ENCODE measurements at regions not wholly inside any gene's neighbourhood (a gene's known extent, or its start where the extent isn't known, plus 50 kb on each side); places are given as distances from the start of the nearest gene placed in this dataset.

- TF ChIP-seq POLR2AphosphoS5 (IDR thresholded peaks at IDR 0.05) (no peak), CTCF (IDR thresholded peaks at IDR 0.05 in 8 of 11, conservative IDR thresholded peaks at IDR 0.05 in 3 of 11) (no peak)
Observed at GRCh38 chr1:58399176-58399575, 147.3 kb downstream of the OMA1 start.

All from spleen (tissue), 7 donors.